ENCODE measurements at regions not wholly inside any gene's neighbourhood (a gene's known extent, or its start where the extent isn't known, plus 50 kb on each side); places are given as distances from the start of the nearest gene placed in this dataset.

GRCh38 chr2:226426292-226426736 is 373.3 kb downstream of the IRS1 start:
- Histone ChIP-seq H3K4me3 (ENCODE audit: low read length) (no peak overlapping the region), H3K4me1 (ENCODE audit: insufficient read depth, low read length) (peaks cover 7% of the 10 kb centered on the region), H3K36me3 (ENCODE audit: insufficient read depth, low read length) (no peaks in the 10 kb centered on the region), H3K27ac (ENCODE audit: low read depth in 1 of 2, low read length in 2 of 2) (no peak overlapping the region), H3K27me3 (ENCODE audit: control insufficient read depth in 1 of 2, insufficient read depth in 2 of 2, low read length in 2 of 2) (no peaks in the 10 kb centered on the region), H3K9me3 (ENCODE audit: control insufficient read depth in 1 of 2, insufficient read depth in 1 of 2, low read length in 2 of 2) (no peaks in the 10 kb centered on the region)
- no peaks in the 10 kb centered on the region for H3K9me3 Mint-ChIP-seq
- H3K27ac Mint-ChIP-seq, result no peak overlapping the region
- POLR2A ChIA-PET, result no interaction called here
- no peak for TF ChIP-seq CTCF (IDR thresholded peaks at IDR 0.05)
- intact Hi-C loops (cut with DNase I, micrococcal nuclease), result no loop called here
- CTCF ChIA-PET, result no interaction called here
- no peak overlapping the region for H3K4me3 Mint-ChIP-seq
- peaks cover 10% of the 10 kb centered on the region for H3K4me1 Mint-ChIP-seq (ENCODE audit: low read depth)
- no peak for ATAC-seq (ENCODE audit: poor library complexity)
- DNase-seq, result no peak
- H3K27me3 Mint-ChIP-seq, result peaks cover 18% of the 10 kb centered on the region
- no peaks in the 10 kb centered on the region for H3K36me3 Mint-ChIP-seq (ENCODE audit: low read depth)

GRCh38 chr2:226424971-226425370 is 374.6 kb downstream of the IRS1 start:
- no peaks in the 10 kb centered on the region for H3K9me3 Mint-ChIP-seq
- no peak for TF ChIP-seq CTCF (IDR thresholded peaks at IDR 0.05)
- ATAC-seq (ENCODE audit: poor library complexity) (no peak), DNase-seq (no peak)
- Histone ChIP-seq H3K36me3 (ENCODE audit: insufficient read depth, low read length) (no peaks in the 10 kb centered on the region), H3K4me3 (ENCODE audit: low read length) (no peak overlapping the region), H3K4me1 (ENCODE audit: insufficient read depth, low read length) (peaks cover 7% of the 10 kb centered on the region), H3K9me3 (ENCODE audit: control insufficient read depth in 1 of 2, insufficient read depth in 1 of 2, low read length in 2 of 2) (no peaks in the 10 kb centered on the region), H3K27ac (ENCODE audit: low read depth in 1 of 2, low read length in 2 of 2) (no peak overlapping the region), H3K27me3 (ENCODE audit: control insufficient read depth in 1 of 2, insufficient read depth in 2 of 2, low read length in 2 of 2) (no peaks in the 10 kb centered on the region)
- H3K27ac Mint-ChIP-seq, result no peak overlapping the region
- CTCF ChIA-PET, result no interaction called here
- peaks cover 10% of the 10 kb centered on the region for H3K4me1 Mint-ChIP-seq (ENCODE audit: low read depth)
- POLR2A ChIA-PET, result no interaction called here
- no peaks in the 10 kb centered on the region for H3K36me3 Mint-ChIP-seq (ENCODE audit: low read depth)
- intact Hi-C loops (cut with DNase I, micrococcal nuclease), result no loop called here
- peaks cover 11% of the 10 kb centered on the region for H3K27me3 Mint-ChIP-seq
- no peak overlapping the region for H3K4me3 Mint-ChIP-seq

GRCh38 chr2:226423498-226423960 is 376.1 kb downstream of the IRS1 start:
- peaks cover 6% of the 10 kb centered on the region for H3K27me3 Mint-ChIP-seq
- H3K27ac Mint-ChIP-seq, result peak overlapping the region; percentile 50
- DNase-seq, result peak; percentile 11 to 71 (median 34)
- TF ChIP-seq CTCF (IDR thresholded peaks at IDR 0.05), result no peak
- H3K36me3 Mint-ChIP-seq (ENCODE audit: low read depth), result no peaks in the 10 kb centered on the region
- ChIA-PET POLR2A (no interaction called here), CTCF (interaction anchor here (0.6 to 1.5 kb wide), 2 partner anchors 11 to 798 kb away, joined by 3 to 4 read pairs; no protein-coding TSS in a partner anchor)
- Histone ChIP-seq H3K27me3 (ENCODE audit: control insufficient read depth in 1 of 2, insufficient read depth in 2 of 2, low read length in 2 of 2) (no peaks in the 10 kb centered on the region), H3K27ac (ENCODE audit: low read depth in 1 of 2, low read length in 2 of 2) (no peak overlapping the region), H3K36me3 (ENCODE audit: insufficient read depth, low read length) (no peaks in the 10 kb centered on the region), H3K9me3 (ENCODE audit: control insufficient read depth in 1 of 2, insufficient read depth in 1 of 2, low read length in 2 of 2) (no peaks in the 10 kb centered on the region), H3K4me1 (ENCODE audit: insufficient read depth, low read length) (peaks cover 7% of the 10 kb centered on the region), H3K4me3 (ENCODE audit: low read length) (peak overlapping the region; percentile 37)
- H3K4me1 Mint-ChIP-seq (ENCODE audit: low read depth), result peaks cover 10% of the 10 kb centered on the region
- intact Hi-C loops (cut with DNase I, micrococcal nuclease), result no loop called here
- H3K4me3 Mint-ChIP-seq, result peak overlapping the region; percentile 61
- peak; percentile 90 for ATAC-seq (ENCODE audit: poor library complexity)
- no peaks in the 10 kb centered on the region for H3K9me3 Mint-ChIP-seq
